ENCODE measurements at regions not wholly inside any gene's neighbourhood (a gene's known extent, or its start where the extent isn't known, plus 50 kb on each side); places are given as distances from the start of the nearest gene placed in this dataset.
A peak's percentile ranks its signal among the peaks of the same experiment; 100 is the strongest.

- DNase-seq, result peak; percentile 43
- TF ChIP-seq CTCF (conservative IDR thresholded peaks at IDR 0.05), result peak; percentile 78
Measured at GRCh38 chr9:108125625-108126024, 636.1 kb upstream of the KLF4 start.

More at GRCh38 chr9:108125625-108126024, 636.1 kb upstream of the KLF4 start:
- H3K9me3 ChIP-seq (ENCODE audit: control insufficient read depth, low read depth, low read length), result no peaks in the 10 kb centered on the region
- H3K56ac ChIP-seq (ENCODE audit: insufficient read length, low read depth, low read length), result no peak overlapping the region
- H3K27ac Mint-ChIP-seq, result no peak overlapping the region
- H3K4ac ChIP-seq (ENCODE audit: low read depth, low read length), result no peak overlapping the region
- peaks cover 0 to 10% (median 3%) of the 10 kb centered on the region in 3 experiments; a peak in 4 of 7 replicates for H3K36me3 Mint-ChIP-seq (ENCODE audit: insufficient read depth in 1 of 3, low read depth in 3 of 3)
- H3K9me3 Mint-ChIP-seq, result peaks cover 6 to 14% of the 10 kb centered on the region in 2 experiments; a peak in 3 of 5 replicates
- no peak overlapping the region for H3K4me3 Mint-ChIP-seq
- H3K27me3 Mint-ChIP-seq (ENCODE audit: low read depth), result no peaks in the 10 kb centered on the region; the same call in 1 of the 2 replicates
- no peaks in the 10 kb centered on the region for H4K20me1 ChIP-seq (ENCODE audit: control insufficient read depth, insufficient read depth, insufficient read length)
- H2BK120ac ChIP-seq (ENCODE audit: low read depth, low read length, poor library complexity, severe bottlenecking), result no peak overlapping the region
- H3K14ac ChIP-seq (ENCODE audit: insufficient read depth, low read length), result no peak overlapping the region
- no peak overlapping the region for H2AFZ ChIP-seq (ENCODE audit: low read length)
- H2BK5ac ChIP-seq (ENCODE audit: insufficient read length, low read length), result no peak overlapping the region
- no peak overlapping the region for H3K9ac ChIP-seq (ENCODE audit: extremely low read depth, insufficient read length, low read length)
- H2BK15ac ChIP-seq (ENCODE audit: low read depth, low read length), result no peak overlapping the region
- no peak overlapping the region for H4K5ac ChIP-seq (ENCODE audit: insufficient read length, low read depth, low read length)
- no CpG with 5 or more reads among the region's 4 CpGs for WGBS (ENCODE audit: extremely low coverage, insufficient read length, low lambda C conversion rate)
- H3K79me2 ChIP-seq (ENCODE audit: insufficient read depth, low read length), result no peaks in the 10 kb centered on the region
- no peaks in the 10 kb centered on the region for H3K79me1 ChIP-seq (ENCODE audit: insufficient read depth, low read depth, low read length, poor library complexity, severe bottlenecking)
- H2AK5ac ChIP-seq (ENCODE audit: insufficient read length, low read length), result no peak overlapping the region
- H4K8ac ChIP-seq (replicated peaks; ENCODE audit: insufficient read length, low read depth, low read length), result no peak overlapping the region
- H3K4me1 ChIP-seq (ENCODE audit: insufficient read depth, low read length), result no peaks in the 10 kb centered on the region
- H4K91ac ChIP-seq (ENCODE audit: insufficient read length, low read depth, low read length), result no peak overlapping the region
- no peak overlapping the region for H3K27ac ChIP-seq (ENCODE audit: insufficient read length, low read depth, low read length)
- H2BK12ac ChIP-seq (ENCODE audit: insufficient read length, low read depth, low read length), result no peak overlapping the region
- no peak overlapping the region for H3K18ac ChIP-seq (ENCODE audit: insufficient read length, low read depth, low read length)
- no peak overlapping the region for H3T11ph ChIP-seq (ENCODE audit: low read length)
- no peaks in the 10 kb centered on the region for H3K23me2 ChIP-seq (ENCODE audit: insufficient read length, low read depth, low read length, poor library complexity, severe bottlenecking)
- H3K4me1 Mint-ChIP-seq, result peaks cover 20 to 30% of the 10 kb centered on the region in 2 experiments
- H3K4me2 ChIP-seq (ENCODE audit: insufficient read depth, insufficient read length, low read length), result no peak overlapping the region
- H3K23ac ChIP-seq (ENCODE audit: insufficient read length, low read depth, low read length), result no peak overlapping the region
- no peak overlapping the region for H2BK20ac ChIP-seq (ENCODE audit: low read depth, low read length, poor library complexity, severe bottlenecking)
- no peaks in the 10 kb centered on the region for H3K27me3 ChIP-seq (ENCODE audit: insufficient read depth, low read length)
